Ishikawa (cell line): ENCODE measurements at regions not wholly inside any gene's neighbourhood (a gene's known extent, or its start where the extent isn't known, plus 50 kb on each side); places are given as distances from the start of the nearest gene placed in this dataset.
A peak's percentile ranks its signal among the peaks of the same experiment; 100 is the strongest.
"Not testable (repeated sequence)": the region's sequence is repeated elsewhere in the genome, so short reads cannot be mapped to it uniquely, and the experiment has no call there.

Source experiments
- CEBPB ChIP-seq: IDR thresholded peaks from 2 replicates; pipeline ENCODE4 v1.6.1; 2012
- CREB1 ChIP-seq: IDR thresholded peaks from 2 replicates; pipeline ENCODE4 v1.6.1; 2012; ENCODE audit warnings: low read depth
- EP300 ChIP-seq: IDR thresholded peaks from 2 replicates; pipeline ENCODE4 v1.6.1; 2012; ENCODE audit warnings: borderline replicate concordance
- FOXM1 ChIP-seq: IDR thresholded peaks from 2 replicates; pipeline ENCODE4 v1.6.1; 2012; ENCODE audit warnings: low read depth, borderline replicate concordance
- NFIC ChIP-seq: IDR thresholded peaks from 2 replicates; pipeline ENCODE4 v1.6.1; 2012
- RAD21 ChIP-seq: IDR thresholded peaks from 2 replicates; pipeline ENCODE4 v1.6.1; 2012; ENCODE audit warnings: low read depth
- TAF1 ChIP-seq: IDR thresholded peaks from 2 replicates; pipeline ENCODE4 v1.6.1; 2012; ENCODE audit warnings: low read depth, mild to moderate bottlenecking
- TCF12 ChIP-seq: IDR thresholded peaks from 2 replicates; pipeline ENCODE4 v1.6.1; 2012; ENCODE audit warnings: low read depth
- TEAD4 ChIP-seq: IDR thresholded peaks from 2 replicates; pipeline ENCODE4 v1.6.1; 2012
- YY1 ChIP-seq: IDR thresholded peaks from 2 replicates; pipeline ENCODE4 v1.6.1; 2012; ENCODE audit warnings: low read depth
- ZBTB7A ChIP-seq: IDR thresholded peaks from 2 replicates; pipeline ENCODE4 v1.6.1; 2012; ENCODE audit warnings: low read depth
- TF ChIP-seq, protein P1 (sequence below): IDR thresholded peaks from 2 replicates; pipeline ENCODE4 v1.6.1; 2012
- TF ChIP-seq, protein P2 (sequence below): IDR thresholded peaks from 2 replicates; pipeline ENCODE4 v1.6.1; 2012; ENCODE audit warnings: low read depth, mild to moderate bottlenecking
- TF ChIP-seq, protein P3 (sequence below): IDR thresholded peaks from 2 replicates; pipeline ENCODE4 v1.6.1; 2012

DNA sequence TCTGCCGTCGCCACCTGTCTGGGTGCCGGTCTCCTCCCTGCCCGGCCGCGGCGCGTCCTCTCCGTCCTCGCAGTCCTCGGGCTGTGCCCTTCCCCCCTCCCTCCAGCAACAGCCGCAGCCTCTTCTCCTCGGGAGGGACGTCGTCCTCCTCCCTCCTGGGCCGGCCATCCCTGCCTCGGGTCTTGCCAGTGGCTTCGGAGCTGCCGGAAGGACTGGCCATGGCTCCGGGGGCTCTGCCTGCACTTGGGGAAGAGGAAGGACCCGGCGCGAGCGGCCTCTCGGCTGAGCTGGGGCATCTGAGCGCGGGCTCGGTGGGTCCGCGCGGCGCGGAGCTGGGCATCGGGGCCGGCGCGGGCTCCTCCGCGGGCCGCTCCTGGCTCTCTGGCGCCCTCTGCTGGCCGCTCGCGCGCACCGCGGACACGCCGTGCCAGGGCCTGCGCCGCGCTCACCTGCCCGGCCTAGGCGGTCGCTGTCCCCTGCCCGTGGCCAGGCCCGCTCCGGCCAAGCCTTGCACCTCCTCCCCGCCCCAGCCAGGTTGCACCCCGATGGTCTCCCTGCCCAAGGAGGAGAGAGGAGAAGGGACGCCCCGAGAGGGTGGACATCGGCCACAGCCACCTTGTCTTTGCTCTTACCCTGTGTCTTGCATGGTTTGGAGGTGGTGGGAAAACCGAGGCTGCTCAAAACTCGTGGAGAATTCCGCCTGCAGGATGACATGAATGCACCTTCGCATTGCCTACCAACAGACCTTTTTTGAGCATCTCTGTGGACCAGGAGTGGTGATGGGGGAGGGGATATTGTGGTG is 83.9 kb upstream of the FRG2C start:
- not testable (repeated sequence) for TF ChIP-seq TEAD4, YY1, EP300, CREB1, TAF1, NFIC, ZBTB7A, CEBPB, FOXM1, TCF12
- TF ChIP-seq, protein P1, sequence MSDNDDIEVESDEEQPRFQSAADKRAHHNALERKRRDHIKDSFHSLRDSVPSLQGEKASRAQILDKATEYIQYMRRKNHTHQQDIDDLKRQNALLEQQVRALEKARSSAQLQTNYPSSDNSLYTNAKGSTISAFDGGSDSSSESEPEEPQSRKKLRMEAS = 0 out of 2 replicates have a peak, but pooled peaks have one; percentile 21
- peak; percentile 15; the same call in 1 of the 2 replicates for TF ChIP-seq RAD21
- TF ChIP-seq, protein P2, sequence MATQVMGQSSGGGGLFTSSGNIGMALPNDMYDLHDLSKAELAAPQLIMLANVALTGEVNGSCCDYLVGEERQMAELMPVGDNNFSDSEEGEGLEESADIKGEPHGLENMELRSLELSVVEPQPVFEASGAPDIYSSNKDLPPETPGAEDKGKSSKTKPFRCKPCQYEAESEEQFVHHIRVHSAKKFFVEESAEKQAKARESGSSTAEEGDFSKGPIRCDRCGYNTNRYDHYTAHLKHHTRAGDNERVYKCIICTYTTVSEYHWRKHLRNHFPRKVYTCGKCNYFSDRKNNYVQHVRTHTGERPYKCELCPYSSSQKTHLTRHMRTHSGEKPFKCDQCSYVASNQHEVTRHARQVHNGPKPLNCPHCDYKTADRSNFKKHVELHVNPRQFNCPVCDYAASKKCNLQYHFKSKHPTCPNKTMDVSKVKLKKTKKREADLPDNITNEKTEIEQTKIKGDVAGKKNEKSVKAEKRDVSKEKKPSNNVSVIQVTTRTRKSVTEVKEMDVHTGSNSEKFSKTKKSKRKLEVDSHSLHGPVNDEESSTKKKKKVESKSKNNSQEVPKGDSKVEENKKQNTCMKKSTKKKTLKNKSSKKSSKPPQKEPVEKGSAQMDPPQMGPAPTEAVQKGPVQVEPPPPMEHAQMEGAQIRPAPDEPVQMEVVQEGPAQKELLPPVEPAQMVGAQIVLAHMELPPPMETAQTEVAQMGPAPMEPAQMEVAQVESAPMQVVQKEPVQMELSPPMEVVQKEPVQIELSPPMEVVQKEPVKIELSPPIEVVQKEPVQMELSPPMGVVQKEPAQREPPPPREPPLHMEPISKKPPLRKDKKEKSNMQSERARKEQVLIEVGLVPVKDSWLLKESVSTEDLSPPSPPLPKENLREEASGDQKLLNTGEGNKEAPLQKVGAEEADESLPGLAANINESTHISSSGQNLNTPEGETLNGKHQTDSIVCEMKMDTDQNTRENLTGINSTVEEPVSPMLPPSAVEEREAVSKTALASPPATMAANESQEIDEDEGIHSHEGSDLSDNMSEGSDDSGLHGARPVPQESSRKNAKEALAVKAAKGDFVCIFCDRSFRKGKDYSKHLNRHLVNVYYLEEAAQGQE = not testable (repeated sequence)
- TF ChIP-seq, protein P3, sequence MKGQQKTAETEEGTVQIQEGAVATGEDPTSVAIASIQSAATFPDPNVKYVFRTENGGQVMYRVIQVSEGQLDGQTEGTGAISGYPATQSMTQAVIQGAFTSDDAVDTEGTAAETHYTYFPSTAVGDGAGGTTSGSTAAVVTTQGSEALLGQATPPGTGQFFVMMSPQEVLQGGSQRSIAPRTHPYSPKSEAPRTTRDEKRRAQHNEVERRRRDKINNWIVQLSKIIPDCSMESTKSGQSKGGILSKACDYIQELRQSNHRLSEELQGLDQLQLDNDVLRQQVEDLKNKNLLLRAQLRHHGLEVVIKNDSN = not testable (repeated sequence)
